ENCODE measurements at regions not wholly inside any gene's neighbourhood (a gene's known extent, or its start where the extent isn't known, plus 50 kb on each side); places are given as distances from the start of the nearest gene placed in this dataset.

DNA sequence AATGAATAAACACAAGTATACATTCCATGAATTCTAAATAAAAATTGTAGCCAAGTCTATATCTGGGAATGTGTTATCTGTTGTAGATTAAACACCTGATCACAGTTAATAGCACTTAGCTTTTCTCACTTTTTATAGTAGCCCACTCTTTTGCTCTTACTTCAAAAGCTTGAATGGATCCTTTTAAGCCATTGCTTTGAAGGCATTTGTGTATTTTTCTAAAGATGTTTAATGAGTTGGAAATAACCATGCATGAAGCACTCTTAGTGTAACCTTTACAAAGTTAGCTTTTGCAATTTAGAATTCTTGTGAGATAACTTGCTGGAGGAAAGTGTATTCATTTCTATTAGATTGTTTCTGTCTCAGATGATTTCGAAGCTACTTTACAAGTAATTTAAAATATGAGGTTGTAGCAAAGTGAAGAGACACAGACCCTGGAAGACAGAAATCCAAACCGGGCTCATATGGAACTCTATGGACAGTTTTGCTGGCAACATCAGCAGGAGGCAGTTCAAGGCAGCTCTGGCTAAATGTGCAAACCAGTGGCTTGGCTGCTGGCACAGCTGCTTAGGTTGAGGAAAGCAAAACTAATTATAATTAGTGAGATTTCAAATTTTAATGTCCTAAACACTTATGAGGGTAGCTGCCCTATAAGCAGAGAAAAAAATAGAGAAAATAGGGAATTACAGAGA, 469.8 kb upstream of the ZEB2 start:
- TF ChIP-seq, protein P1, sequence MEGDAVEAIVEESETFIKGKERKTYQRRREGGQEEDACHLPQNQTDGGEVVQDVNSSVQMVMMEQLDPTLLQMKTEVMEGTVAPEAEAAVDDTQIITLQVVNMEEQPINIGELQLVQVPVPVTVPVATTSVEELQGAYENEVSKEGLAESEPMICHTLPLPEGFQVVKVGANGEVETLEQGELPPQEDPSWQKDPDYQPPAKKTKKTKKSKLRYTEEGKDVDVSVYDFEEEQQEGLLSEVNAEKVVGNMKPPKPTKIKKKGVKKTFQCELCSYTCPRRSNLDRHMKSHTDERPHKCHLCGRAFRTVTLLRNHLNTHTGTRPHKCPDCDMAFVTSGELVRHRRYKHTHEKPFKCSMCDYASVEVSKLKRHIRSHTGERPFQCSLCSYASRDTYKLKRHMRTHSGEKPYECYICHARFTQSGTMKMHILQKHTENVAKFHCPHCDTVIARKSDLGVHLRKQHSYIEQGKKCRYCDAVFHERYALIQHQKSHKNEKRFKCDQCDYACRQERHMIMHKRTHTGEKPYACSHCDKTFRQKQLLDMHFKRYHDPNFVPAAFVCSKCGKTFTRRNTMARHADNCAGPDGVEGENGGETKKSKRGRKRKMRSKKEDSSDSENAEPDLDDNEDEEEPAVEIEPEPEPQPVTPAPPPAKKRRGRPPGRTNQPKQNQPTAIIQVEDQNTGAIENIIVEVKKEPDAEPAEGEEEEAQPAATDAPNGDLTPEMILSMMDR (conservative IDR thresholded peaks at IDR 0.05 in 1 of 2, IDR thresholded peaks at IDR 0.05 in 1 of 2; ENCODE audit: low read depth in 1 of 2, low read length in 2 of 2): no peak
- TF ChIP-seq EZH2 (IDR thresholded peaks at IDR 0.05; ENCODE audit: low read length, missing control alignments): no peak

Measured in fibroblast of lung (primary cell).